ENCODE measurements at regions not wholly inside any gene's neighbourhood (a gene's known extent, or its start where the extent isn't known, plus 50 kb on each side); places are given as distances from the start of the nearest gene placed in this dataset.
"Not testable (repeated sequence)": the region's sequence is repeated elsewhere in the genome, so short reads cannot be mapped to it uniquely, and the experiment has no call there.

DNA sequence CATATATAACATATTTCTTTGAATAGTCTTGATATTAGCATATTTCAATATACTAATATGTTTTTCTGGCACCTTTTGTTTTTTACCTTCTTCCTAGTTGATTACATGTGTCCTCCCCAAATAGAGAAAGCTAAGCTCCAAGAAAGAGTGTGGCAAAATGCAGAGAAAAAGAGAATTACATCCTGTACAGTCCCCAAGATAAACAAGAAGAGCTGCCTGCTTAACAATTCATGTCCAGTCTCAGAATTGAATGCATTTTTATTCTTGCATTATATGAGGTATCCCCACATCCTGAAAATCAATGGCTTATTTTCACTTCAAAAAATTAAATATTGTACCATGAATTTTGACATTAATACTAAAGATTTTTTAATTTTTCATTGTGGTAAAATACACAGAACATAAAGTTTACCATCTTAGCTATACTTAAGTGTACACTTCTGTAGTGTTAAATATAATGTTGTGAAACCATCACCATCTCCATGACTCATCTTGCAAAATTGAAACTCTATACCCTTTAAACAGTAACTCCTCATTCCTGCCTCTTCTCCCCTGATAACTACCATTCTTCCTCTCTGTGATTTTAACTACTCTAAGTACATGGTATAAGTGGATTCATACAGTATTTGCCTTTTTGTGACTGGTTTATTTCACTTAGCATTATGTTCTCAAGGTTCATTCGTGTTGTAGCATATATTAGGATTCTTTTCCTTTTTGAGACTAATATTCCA lies 490.3 kb downstream of the COL12A1 start:
- no peak for DNase-seq (ENCODE audit: low spot score)

DNA sequence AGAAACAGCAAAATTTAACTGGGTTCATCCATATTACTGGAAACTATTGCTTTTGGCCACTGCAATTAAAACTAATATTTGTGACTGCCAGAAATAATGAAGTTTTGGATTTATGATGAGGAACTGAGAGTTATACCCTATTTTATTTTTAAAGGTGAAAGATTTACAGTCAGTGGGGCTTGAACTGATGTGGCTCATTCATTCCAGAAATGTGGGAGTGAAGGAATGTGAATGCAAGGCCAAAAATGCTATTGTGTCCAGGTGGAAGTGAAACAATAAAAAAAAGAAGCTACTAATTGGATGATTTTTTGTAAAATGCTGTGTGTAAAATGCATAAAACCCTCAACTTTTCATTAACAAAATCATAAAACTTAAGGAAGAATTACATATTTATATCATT lies 491.9 kb downstream of the COL12A1 start:
- no peak for DNase-seq (ENCODE audit: low spot score)

- no peak for DNase-seq (ENCODE audit: low spot score)
Measured at GRCh38 chr6:74705451-74705850, 500.4 kb downstream of the COL12A1 start.

DNA sequence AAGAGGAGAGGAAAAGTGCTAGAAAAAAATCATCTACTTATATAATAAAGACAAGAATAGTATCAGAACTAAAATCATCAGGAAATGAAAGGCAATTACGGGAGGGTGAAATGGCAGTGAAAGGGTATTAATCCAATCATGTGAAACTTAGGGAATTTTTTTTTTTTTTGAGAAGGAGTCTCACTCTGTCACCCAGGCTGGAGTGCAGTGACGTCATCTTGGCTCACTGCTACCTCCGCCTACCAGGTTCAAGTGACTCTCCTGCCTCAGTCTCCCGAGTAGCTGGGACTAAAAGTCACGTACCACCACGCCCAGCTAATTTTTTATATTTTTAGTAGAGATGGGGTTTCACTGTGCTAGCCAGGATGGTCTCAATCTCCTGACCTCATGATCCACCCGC lies 501.3 kb downstream of the COL12A1 start:
- DNase-seq (ENCODE audit: low spot score) = not testable (repeated sequence)

- DNase-seq (ENCODE audit: low spot score) = no peak
Measured at GRCh38 chr6:74690365-74690764, 515.5 kb downstream of the COL12A1 start.

- DNase-seq (ENCODE audit: low spot score) = no peak
Measured at GRCh38 chr6:74689601-74690000, 516.3 kb downstream of the COL12A1 start.

- no peak for DNase-seq (ENCODE audit: low spot score)
Measured at GRCh38 chr6:74677463-74677862, 528.4 kb downstream of the COL12A1 start.

- no peak for DNase-seq (ENCODE audit: low spot score)
Measured at GRCh38 chr6:74676906-74677305, 528.9 kb downstream of the COL12A1 start.

GRCh38 chr6:74674377-74674776 lies 531.5 kb downstream of the COL12A1 start:
- DNase-seq (ENCODE audit: low spot score) = no peak

DNA sequence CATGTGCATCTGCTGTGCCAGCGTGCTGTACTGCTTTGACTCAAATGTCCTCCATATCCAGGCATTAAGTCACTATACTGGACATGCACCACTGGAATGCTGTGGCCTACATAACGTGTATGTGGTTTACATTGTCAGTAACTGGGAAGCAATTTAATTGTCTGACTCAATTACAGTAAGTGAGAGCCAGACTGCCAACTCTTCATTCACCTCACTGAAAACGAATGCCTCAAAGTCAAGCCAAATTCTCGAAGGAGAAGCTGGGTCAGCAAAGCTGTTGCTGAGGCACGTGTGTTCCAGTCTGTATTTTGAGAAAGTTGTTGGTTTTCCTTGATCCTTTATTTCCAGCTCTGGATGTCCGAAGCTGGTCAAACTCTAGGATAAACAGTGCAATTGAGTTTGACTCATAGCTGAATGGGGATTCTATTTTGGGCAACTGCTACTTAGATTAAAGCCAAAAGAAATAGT lies 534.3 kb downstream of the COL12A1 start:
- DNase-seq (ENCODE audit: low spot score) = no peak

- no peak for DNase-seq (ENCODE audit: low spot score)
Measured at GRCh38 chr6:74658391-74658790, 547.5 kb downstream of the COL12A1 start.

DNA sequence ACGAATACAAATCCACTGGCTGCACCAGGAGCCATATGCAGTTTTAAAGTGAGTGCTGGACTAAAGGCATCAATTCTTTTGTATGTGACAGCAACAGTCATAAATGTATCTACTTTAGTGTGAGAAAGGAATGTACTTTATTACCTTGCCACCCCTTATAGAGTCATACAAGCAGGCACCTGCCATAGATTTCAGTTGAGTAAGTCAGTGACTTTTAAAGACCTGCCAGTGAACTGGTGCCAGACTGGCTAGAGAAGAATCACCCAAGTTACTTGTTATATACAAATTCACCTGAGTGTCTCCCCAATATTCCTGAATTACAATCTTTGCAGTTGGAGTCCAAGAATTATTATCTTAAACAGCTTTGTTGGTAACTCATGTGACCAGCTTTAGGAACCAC lies 547.9 kb downstream of the COL12A1 start:
- no peak for DNase-seq (ENCODE audit: low spot score)

GRCh38 chr6:74657011-74657410 lies 548.8 kb downstream of the COL12A1 start:
- DNase-seq (ENCODE audit: low spot score) = no peak

DNA sequence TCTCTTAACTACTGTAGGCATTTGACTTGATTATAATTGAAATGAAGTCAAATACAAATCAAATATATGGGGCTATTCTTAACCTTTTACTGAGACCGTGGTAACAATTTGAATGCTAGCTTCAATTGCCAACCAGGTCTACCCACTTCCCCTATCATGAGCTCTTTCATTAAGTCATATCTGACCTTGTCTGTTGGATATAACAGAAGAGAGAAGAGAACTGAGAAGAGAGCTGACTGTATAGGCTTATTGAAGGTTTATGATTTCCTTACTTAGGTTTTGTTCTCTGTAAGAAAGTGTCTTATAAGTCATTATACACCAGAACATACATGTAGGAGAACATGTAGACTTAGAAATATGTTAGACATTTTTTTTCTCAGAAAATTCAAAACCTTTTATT lies 549.4 kb downstream of the COL12A1 start:
- DNase-seq (ENCODE audit: low spot score) = no peak

DNA sequence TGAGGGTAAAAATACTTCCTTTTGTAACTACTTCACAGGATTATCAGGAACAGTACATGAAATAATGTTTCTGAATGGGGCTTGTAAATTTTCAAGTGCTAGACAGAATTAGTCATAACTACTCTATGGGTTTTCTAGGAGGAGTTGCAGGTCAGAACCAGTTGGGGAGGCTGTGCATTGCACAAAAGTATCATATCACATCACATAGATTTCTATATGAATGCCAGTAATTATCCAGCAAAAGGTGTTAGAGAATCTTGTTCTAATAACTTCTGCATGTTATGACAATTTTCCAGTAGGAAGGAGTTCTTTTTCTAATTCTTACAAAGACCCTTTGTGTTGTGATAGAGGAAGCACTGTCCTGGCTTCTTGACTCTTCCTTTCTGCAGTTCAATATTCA lies 551.6 kb downstream of the COL12A1 start:
- no peak for DNase-seq (ENCODE audit: low spot score)

DNA sequence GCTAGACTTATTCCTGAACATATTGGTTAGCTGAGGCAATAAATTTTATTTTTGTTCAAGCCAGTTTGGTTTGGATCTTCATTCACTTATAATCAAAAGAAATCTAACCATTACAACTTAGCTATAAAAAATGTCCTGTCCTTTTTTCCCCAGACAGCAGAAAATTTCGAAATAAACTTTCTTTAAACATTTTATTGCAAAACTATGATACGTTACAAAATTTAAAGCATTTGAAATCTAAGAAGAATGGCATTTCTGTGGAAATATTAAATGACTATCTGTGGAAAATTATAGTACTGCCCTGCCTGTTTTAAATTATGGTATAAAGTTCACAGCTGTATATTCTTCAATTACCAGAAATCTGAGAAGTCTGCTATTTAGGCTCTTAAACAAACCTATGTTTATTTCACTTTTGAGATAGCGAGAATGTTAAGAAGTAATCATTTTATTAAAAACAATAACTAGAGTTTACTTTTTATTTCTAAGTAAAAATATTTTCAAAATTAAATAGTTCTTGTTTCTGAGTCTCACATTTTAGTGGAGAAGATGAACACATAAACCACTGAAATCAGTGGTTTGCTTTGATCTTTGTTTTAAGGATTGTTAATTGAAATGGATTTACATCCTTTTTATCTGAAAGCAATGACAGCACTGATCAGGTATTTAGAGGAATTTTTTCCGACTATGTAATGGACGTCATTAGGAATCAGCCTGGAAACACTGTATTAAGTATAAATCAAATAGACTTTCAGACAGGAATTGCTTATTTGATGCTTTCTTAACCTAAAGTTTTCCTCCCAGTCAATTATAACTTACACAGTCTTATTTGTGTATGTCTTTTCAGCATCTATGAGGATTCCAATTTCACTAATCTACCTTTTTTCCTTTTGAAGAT lies 553.7 kb downstream of the COL12A1 start:
- DNase-seq (ENCODE audit: low spot score) = no peak

- DNase-seq (ENCODE audit: low spot score) = no peak
Measured at GRCh38 chr6:74650668-74651067, 555.2 kb downstream of the COL12A1 start.

DNA sequence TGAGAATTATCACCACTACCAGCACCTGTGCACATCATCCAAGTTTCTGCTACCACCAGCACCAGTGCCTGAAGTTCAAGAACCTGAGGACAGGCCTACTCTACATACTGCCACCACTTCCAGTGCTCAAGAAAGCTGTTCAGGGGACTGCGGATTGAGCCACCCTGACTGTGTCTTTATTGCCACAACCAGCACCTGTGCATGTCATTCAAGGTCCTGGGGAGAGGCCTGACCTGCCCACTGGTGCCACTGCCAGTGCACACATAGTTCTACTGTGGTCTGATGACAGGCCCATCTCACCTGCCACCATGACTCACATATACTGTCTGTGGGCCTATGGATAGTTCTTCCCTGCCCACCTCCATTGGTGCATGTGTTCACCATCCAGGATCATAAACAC lies 559.4 kb downstream of the COL12A1 start:
- no peak for DNase-seq (ENCODE audit: low spot score)

GRCh38 chr6:74645108-74645849 lies 560.6 kb downstream of the COL12A1 start:
- DNase-seq (ENCODE audit: low spot score) = no peak

- no peak for DNase-seq (ENCODE audit: low spot score)
Measured at GRCh38 chr6:74642101-74642500, 563.8 kb downstream of the COL12A1 start.

GRCh38 chr6:74638412-74638811 lies 567.4 kb downstream of the COL12A1 start:
- no peak for DNase-seq (ENCODE audit: low spot score)

DNA sequence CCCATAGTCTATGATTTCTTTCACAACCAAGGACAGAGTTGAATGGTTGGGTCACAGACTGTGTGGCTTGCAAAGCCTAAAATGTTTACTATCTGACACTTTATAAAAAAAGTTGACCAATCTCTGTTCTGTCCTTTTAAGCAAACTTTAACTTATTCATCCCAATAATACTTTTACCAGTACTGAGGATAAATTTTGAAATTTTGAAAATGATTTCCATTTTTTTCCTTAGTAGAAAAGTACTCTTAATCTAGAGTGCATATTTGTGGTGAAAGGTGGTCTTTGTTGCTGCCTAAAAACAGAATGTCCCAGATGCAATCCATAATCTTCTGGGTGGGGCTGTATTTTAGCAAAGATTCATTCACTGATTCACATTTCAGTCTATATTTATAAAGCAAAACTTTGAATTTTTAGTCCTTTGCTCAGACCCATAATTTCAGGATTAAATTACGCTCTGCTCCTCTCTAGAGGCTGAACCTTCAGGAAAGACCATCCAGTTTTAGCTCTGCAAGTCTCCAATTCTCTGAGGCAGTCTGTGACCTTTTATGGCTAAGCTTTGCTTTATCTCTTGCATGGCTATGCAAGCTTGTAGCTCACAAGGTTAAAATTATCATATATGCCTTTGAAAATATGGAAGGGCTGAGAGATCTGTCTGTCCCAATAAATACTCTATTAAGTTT lies 573.5 kb downstream of the COL12A1 start:
- no peak for DNase-seq (ENCODE audit: low spot score)

Measured in activated CD4-positive, alpha-beta T cell treated with anti-CD3 and anti-CD28 coated beads, Interleukin-2, Interleukin-4, amounts not matched to agents 100 ng/mL and 50 ng/mL, durations not matched to agents 16 hours and 8 hours (primary cell).